LNCAP (cell line): ENCODE measurements at regions not wholly inside any gene's neighbourhood (a gene's known extent, or its start where the extent isn't known, plus 50 kb on each side); places are given as distances from the start of the nearest gene placed in this dataset.

Experiments
- CTCF ChIP-seq: fragments of 450-650 bp; IDR thresholded peaks from 2 replicates; pipeline ENCODE4 v1.5.1; 2017; ENCODE audit warnings: mild to moderate bottlenecking

- TF ChIP-seq CTCF, result no peak
These were observed 88.4 kb upstream of the TMPRSS2 start for GRCh38 chr21:41596241-41596925.

- no peak for TF ChIP-seq CTCF
These were observed 86.3 kb upstream of the TMPRSS2 start for GRCh38 chr21:41594268-41594667.

GRCh38 chr21:41593760-41594138 lies 85.8 kb upstream of the TMPRSS2 start:
- TF ChIP-seq CTCF, result no peak

- TF ChIP-seq CTCF, result no peak
These were observed 85.2 kb upstream of the TMPRSS2 start for GRCh38 chr21:41593051-41593759.

GRCh38 chr21:41589620-41590175 lies 81.7 kb upstream of the TMPRSS2 start:
- TF ChIP-seq CTCF, result no peak

GRCh38 chr21:41589131-41589530 lies 81.2 kb upstream of the TMPRSS2 start:
- no peak for TF ChIP-seq CTCF

GRCh38 chr21:41585199-41585994 lies 77.4 kb upstream of the TMPRSS2 start:
- TF ChIP-seq CTCF, result no peak
